Natural killer cell (primary cell): ENCODE measurements at regions not wholly inside any gene's neighbourhood (a gene's known extent, or its start where the extent isn't known, plus 50 kb on each side); places are given as distances from the start of the nearest gene placed in this dataset.

ENCODE experiments used
- ATAC-seq, 3 donors: fragments of 150-1000 bp in 2 of 3; fragments of 200-7000 bp in 1 of 3; cut with Tn5 transposase; 1 replicate in 1 of 3; 2 replicates in 2 of 3; pipeline ENCODE4 v1.10.0; 2021; ENCODE audit warnings: mild to moderate bottlenecking in 2 of 3, moderate library complexity in 2 of 3
- DNase-seq, 2 donors: peaks; one replicate each; pipeline versions ENCODE4 v3.0.0 to v3.0.0-alpha.2; 2013 to 2021; ENCODE audit warnings: mixed read lengths in 1 of 2
- H3K27ac ChIP-seq: one replicate; pipeline ENCODE4 v1.5.1; 2013; ENCODE audit warnings: mild to moderate bottlenecking, low read length
- H3K27me3 ChIP-seq: one replicate; pipeline ENCODE4 v1.6.1; 2013; ENCODE audit warnings: low read length; ENCODE audit not compliant: control insufficient read depth, insufficient read depth
- H3K36me3 ChIP-seq: one replicate; pipeline ENCODE4 v1.6.1; 2013; ENCODE audit warnings: low read length; ENCODE audit not compliant: control insufficient read depth, insufficient read depth
- H3K4me1 ChIP-seq: one replicate; pipeline ENCODE4 v1.6.1; 2013; ENCODE audit warnings: low read length; ENCODE audit not compliant: control insufficient read depth, insufficient read depth
- H3K4me3 ChIP-seq: one replicate; pipeline ENCODE4 v1.5.1; 2013; ENCODE audit warnings: low read length
- H3K9me3 ChIP-seq: one replicate; pipeline ENCODE4 v1.6.1; 2013; ENCODE audit warnings: low read length; ENCODE audit not compliant: control insufficient read depth, insufficient read depth
- H3K27ac Mint-ChIP-seq, 2 donors: one replicate each; pipeline ENCODE4 v1.8.0; 2022; ENCODE audit warnings: mild to moderate bottlenecking in 2 of 2, mixed read lengths in 2 of 2, moderate library complexity in 1 of 2
- H3K27me3 Mint-ChIP-seq, 2 donors: one replicate each; pipeline ENCODE4 v1.8.0; 2022; ENCODE audit warnings: low read depth in 2 of 2, mixed read lengths in 2 of 2
- H3K36me3 Mint-ChIP-seq: one replicate; pipeline ENCODE4 v1.8.0; 2022; ENCODE audit warnings: mixed read lengths
- H3K4me1 Mint-ChIP-seq, 2 donors: one replicate each; pipeline ENCODE4 v1.8.0; 2022; ENCODE audit warnings: mixed read lengths in 2 of 2
- H3K4me3 Mint-ChIP-seq: one replicate; pipeline ENCODE4 v1.8.0; 2022; ENCODE audit warnings: mild to moderate bottlenecking, moderate library complexity, mixed read lengths
- H3K9me3 Mint-ChIP-seq, 2 donors: one replicate each; pipeline ENCODE4 v1.8.0; 2022; ENCODE audit warnings: mixed read lengths in 2 of 2
- WGBS: methylation state at CpG from one replicate; pipeline ENCODE4 v1.1.7; 2013; ENCODE audit warnings: missing lambda C conversion rate; ENCODE audit not compliant: insufficient coverage; 5-methylcytosine and 5-hydroxymethylcytosine counted together
- intact Hi-C: fragments of 100-400 bp; cut with micrococcal nuclease; formaldehyde crosslinking; loops from one replicate; pipeline ENCODE4 v1.14.2; 2022
- TF ChIP-seq, protein P1 (sequence below): fragments of 200-600 bp; IDR thresholded peaks from one replicate; pipeline ENCODE4 v1.8.0; 2022; ENCODE audit warnings: antibody characterized with exemption

DNA sequence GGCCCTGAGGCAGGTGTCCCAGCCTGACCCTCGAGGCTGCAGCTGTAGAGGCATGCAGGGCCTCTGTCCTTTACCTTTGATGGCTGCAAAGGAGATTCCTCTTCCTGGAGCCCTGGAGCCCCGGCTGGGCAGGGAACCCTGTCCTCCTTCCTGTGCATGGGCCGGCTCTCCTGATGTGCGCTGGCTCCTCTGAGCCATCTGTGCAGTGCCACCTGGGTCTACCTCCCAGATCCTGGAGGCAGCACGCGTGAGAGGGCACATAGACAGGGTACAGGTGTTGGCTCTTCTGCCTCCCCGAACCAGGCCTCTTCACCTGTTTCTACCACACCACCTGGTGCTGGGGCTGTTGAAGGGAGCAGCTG lies 115.1 kb downstream of the BEGAIN start:
- no peak overlapping the region for H3K4me3 ChIP-seq
- no peaks in the 10 kb centered on the region for H3K9me3 ChIP-seq
- H3K36me3 ChIP-seq, result no peaks in the 10 kb centered on the region
- intact Hi-C loops, result loop anchor here (10.0 kb wide), 1 partner anchor 87 kb away; no protein-coding TSS in a partner anchor
- no peak overlapping the region for H3K27ac ChIP-seq
- H3K9me3 Mint-ChIP-seq, result no peaks in the 10 kb centered on the region
- no peaks in the 10 kb centered on the region for H3K27me3 ChIP-seq
- ATAC-seq, result no peak
- no peaks in the 10 kb centered on the region for H3K4me1 ChIP-seq
- no peak for DNase-seq
- 84% methylated on average over 7 of the region's 7 CpGs for WGBS
- H3K27me3 Mint-ChIP-seq, result no peaks in the 10 kb centered on the region
- TF ChIP-seq, protein P1, sequence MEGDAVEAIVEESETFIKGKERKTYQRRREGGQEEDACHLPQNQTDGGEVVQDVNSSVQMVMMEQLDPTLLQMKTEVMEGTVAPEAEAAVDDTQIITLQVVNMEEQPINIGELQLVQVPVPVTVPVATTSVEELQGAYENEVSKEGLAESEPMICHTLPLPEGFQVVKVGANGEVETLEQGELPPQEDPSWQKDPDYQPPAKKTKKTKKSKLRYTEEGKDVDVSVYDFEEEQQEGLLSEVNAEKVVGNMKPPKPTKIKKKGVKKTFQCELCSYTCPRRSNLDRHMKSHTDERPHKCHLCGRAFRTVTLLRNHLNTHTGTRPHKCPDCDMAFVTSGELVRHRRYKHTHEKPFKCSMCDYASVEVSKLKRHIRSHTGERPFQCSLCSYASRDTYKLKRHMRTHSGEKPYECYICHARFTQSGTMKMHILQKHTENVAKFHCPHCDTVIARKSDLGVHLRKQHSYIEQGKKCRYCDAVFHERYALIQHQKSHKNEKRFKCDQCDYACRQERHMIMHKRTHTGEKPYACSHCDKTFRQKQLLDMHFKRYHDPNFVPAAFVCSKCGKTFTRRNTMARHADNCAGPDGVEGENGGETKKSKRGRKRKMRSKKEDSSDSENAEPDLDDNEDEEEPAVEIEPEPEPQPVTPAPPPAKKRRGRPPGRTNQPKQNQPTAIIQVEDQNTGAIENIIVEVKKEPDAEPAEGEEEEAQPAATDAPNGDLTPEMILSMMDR, result no peak
- H3K36me3 Mint-ChIP-seq, result no peaks in the 10 kb centered on the region
- H3K4me3 Mint-ChIP-seq, result no peak overlapping the region
- H3K4me1 Mint-ChIP-seq, result peaks cover 0 to 10% of the 10 kb centered on the region in 2 donors
- H3K27ac Mint-ChIP-seq, result no peak overlapping the region

DNA sequence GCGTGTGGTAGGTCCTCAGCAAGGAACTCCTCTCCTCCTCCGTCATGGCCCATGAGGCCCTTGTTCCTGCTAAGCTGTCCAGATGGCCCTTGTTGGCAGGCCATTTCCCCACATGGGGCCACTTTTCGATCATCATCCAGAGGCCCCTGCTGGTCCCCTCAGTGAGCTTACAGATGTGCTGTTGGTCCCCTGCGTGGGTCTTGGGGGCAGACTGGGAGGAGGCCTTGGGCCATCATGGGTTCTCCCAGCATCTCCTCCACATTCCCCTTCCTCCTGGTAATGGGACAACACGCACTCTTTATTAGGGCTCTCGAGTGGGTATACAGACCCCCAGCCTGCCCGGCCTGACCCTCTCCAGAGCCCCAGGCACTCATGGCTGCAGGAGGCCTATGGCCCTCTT lies 114.7 kb downstream of the BEGAIN start:
- peaks cover 0 to 10% of the 10 kb centered on the region in 2 donors for H3K4me1 Mint-ChIP-seq
- H3K27me3 ChIP-seq, result no peaks in the 10 kb centered on the region
- ATAC-seq, result no peak
- H3K36me3 Mint-ChIP-seq, result no peaks in the 10 kb centered on the region
- H3K4me1 ChIP-seq, result no peaks in the 10 kb centered on the region
- no peaks in the 10 kb centered on the region for H3K9me3 ChIP-seq
- H3K9me3 Mint-ChIP-seq, result no peaks in the 10 kb centered on the region
- no peak for DNase-seq
- H3K36me3 ChIP-seq, result no peaks in the 10 kb centered on the region
- no peaks in the 10 kb centered on the region for H3K27me3 Mint-ChIP-seq
- 96% methylated on average over 7 of the region's 7 CpGs for WGBS
- H3K27ac ChIP-seq, result no peak overlapping the region
- intact Hi-C loops, result loop anchor here (10.0 kb wide), 1 partner anchor 88 kb away; no protein-coding TSS in a partner anchor
- no peak overlapping the region for H3K4me3 Mint-ChIP-seq
- TF ChIP-seq, protein P1, result no peak
- H3K27ac Mint-ChIP-seq, result no peak overlapping the region
- H3K4me3 ChIP-seq, result no peak overlapping the region

DNA sequence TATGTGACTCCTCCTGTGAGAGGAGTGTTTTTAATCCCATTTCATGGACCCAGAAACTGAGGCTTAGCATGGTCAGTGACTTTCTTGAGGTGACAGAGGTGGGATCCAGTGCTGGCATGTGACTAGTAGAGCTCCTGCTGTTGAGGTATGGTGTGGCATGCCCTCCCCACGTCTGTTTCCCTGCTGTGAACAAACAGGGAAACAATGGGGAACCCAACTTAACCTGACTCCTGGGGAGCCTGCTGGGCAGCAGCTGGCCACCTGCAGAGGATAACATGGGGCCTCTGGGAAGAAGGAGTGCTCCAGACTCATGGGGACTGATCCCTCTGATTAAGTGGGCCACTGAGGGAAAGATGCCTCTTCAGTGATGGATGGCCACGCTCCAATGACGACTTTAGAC lies 114.0 kb downstream of the BEGAIN start:
- Histone ChIP-seq H3K4me1 (no peaks in the 10 kb centered on the region), H3K27ac (no peak overlapping the region), H3K4me3 (no peak overlapping the region), H3K9me3 (no peaks in the 10 kb centered on the region), H3K27me3 (no peaks in the 10 kb centered on the region), H3K36me3 (no peaks in the 10 kb centered on the region)
- intact Hi-C loops, result loop anchor here (10.0 kb wide), 1 partner anchor 88 kb away; no protein-coding TSS in a partner anchor
- ATAC-seq (no peak), DNase-seq (no peak)
- H3K27me3 Mint-ChIP-seq, result no peaks in the 10 kb centered on the region
- TF ChIP-seq, protein P1, result no peak
- H3K9me3 Mint-ChIP-seq, result no peaks in the 10 kb centered on the region
- no peak overlapping the region for H3K27ac Mint-ChIP-seq
- 85% methylated on average over 3 of the region's 3 CpGs for WGBS
- no peak overlapping the region for H3K4me3 Mint-ChIP-seq
- no peaks in the 10 kb centered on the region for H3K36me3 Mint-ChIP-seq
- H3K4me1 Mint-ChIP-seq, result peaks cover 0 to 10% of the 10 kb centered on the region in 2 donors

DNA sequence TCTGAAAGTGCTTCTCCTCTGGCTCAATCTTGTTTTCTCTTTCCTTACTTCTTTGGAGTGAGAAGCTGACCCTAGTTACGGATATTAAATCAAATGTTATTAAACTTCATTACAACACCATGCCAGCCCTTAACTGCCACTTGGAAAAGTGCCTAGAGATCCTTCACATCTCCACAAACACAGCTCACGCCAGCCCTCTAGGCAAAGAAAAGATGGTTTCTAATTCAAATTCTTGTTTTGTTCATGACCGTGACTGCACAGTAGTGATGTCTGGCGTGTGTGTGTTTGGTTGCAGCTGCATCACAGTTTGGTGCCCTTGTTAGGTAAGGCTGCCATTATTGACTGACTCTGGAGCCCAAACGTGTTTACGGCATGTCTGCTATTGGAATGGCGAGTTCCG lies 113.0 kb downstream of the BEGAIN start:
- Mint-ChIP-seq H3K4me3 (no peak overlapping the region), H3K4me1 (peaks cover 0 to 10% of the 10 kb centered on the region in 2 donors), H3K27me3 (no peaks in the 10 kb centered on the region), H3K27ac (no peak overlapping the region), H3K36me3 (no peaks in the 10 kb centered on the region), H3K9me3 (no peaks in the 10 kb centered on the region)
- no peak overlapping the region for H3K4me3 ChIP-seq
- no peaks in the 10 kb centered on the region for H3K27me3 ChIP-seq
- DNase-seq (no peak), ATAC-seq (no peak)
- no peaks in the 10 kb centered on the region for H3K36me3 ChIP-seq
- no peaks in the 10 kb centered on the region for H3K9me3 ChIP-seq
- 95% methylated on average over 7 of the region's 8 CpGs for WGBS
- no peaks in the 10 kb centered on the region for H3K4me1 ChIP-seq
- intact Hi-C loops, result loop anchor here (10.0 kb wide), 1 partner anchor 89 kb away; no protein-coding TSS in a partner anchor
- H3K27ac ChIP-seq, result no peak overlapping the region
- TF ChIP-seq, protein P1, result no peak
